ENCODE measurements at regions not wholly inside any gene's neighbourhood (a gene's known extent, or its start where the extent isn't known, plus 50 kb on each side); places are given as distances from the start of the nearest gene placed in this dataset.

GRCh38 chr2:71971493-71971892 is 176.2 kb downstream of the CYP26B1 start:
- no peak overlapping the region for H3K4me3 Mint-ChIP-seq

GRCh38 chr2:71965530-71965929 is 182.1 kb downstream of the CYP26B1 start:
- H2AFZ ChIP-seq (replicated peaks), result no peak overlapping the region
- H3K79me2 ChIP-seq (ENCODE audit: low read depth), result no peaks in the 10 kb centered on the region
- H3K36me3 ChIP-seq, result no peaks in the 10 kb centered on the region
- no peaks in the 10 kb centered on the region for H3F3A ChIP-seq (ENCODE audit: low read depth)
- no peak overlapping the region for H3K4me3 Mint-ChIP-seq
- peaks cover 4% of the 10 kb centered on the region for H3K4me1 ChIP-seq
- no peak overlapping the region for H3K4me3 ChIP-seq
- H3K9me3 ChIP-seq (ENCODE audit: low read depth), result no peaks in the 10 kb centered on the region
- no peak overlapping the region for H3K27ac Mint-ChIP-seq
- TF ChIP-seq EZH2phosphoT487 (IDR thresholded peaks at IDR 0.05) (no peak), CTCF (IDR thresholded peaks at IDR 0.05) (no peak), EZH2 (IDR thresholded peaks at IDR 0.05) (no peak)
- H3K4me1 Mint-ChIP-seq, result no peaks in the 10 kb centered on the region
- H3K4me2 ChIP-seq, result no peak overlapping the region
- H3K27me3 ChIP-seq, result no peaks in the 10 kb centered on the region
- no peaks in the 10 kb centered on the region for H3K9me3 Mint-ChIP-seq
- H3K9ac ChIP-seq, result no peak overlapping the region
- H4K20me1 ChIP-seq (ENCODE audit: low read depth), result no peaks in the 10 kb centered on the region
- no peak overlapping the region for H3K27ac ChIP-seq
- H3K27me3 Mint-ChIP-seq (ENCODE audit: insufficient read depth, low read depth), result peaks cover 6% of the 10 kb centered on the region
- no peaks in the 10 kb centered on the region for H3K36me3 Mint-ChIP-seq
- DNase-seq (ENCODE audit: low spot score), result no peak

More at GRCh38 chr2:71971493-71971892, 176.2 kb downstream of the CYP26B1 start:
- Histone ChIP-seq H3K4me2 (no peak overlapping the region), H3K4me1 (no peaks in the 10 kb centered on the region), H3K36me3 (no peaks in the 10 kb centered on the region), H3K9ac (no peak overlapping the region), H3K9me3 (ENCODE audit: low read depth) (no peaks in the 10 kb centered on the region), H4K20me1 (ENCODE audit: low read depth) (no peaks in the 10 kb centered on the region), H3F3A (ENCODE audit: low read depth) (no peaks in the 10 kb centered on the region), H3K79me2 (ENCODE audit: low read depth) (no peaks in the 10 kb centered on the region), H2AFZ (replicated peaks) (no peak overlapping the region), H3K27me3 (no peaks in the 10 kb centered on the region), H3K4me3 (no peak overlapping the region), H3K27ac (no peak overlapping the region)
- TF ChIP-seq CTCF (IDR thresholded peaks at IDR 0.05) (no peak), EZH2phosphoT487 (IDR thresholded peaks at IDR 0.05) (no peak), EZH2 (IDR thresholded peaks at IDR 0.05) (no peak)
- H3K27me3 Mint-ChIP-seq (ENCODE audit: insufficient read depth, low read depth), result peaks cover 9% of the 10 kb centered on the region
- DNase-seq (ENCODE audit: low spot score), result no peak
- no peaks in the 10 kb centered on the region for H3K9me3 Mint-ChIP-seq
- H3K27ac Mint-ChIP-seq, result no peak overlapping the region
- no peaks in the 10 kb centered on the region for H3K36me3 Mint-ChIP-seq
- no peaks in the 10 kb centered on the region for H3K4me1 Mint-ChIP-seq

- Histone ChIP-seq H4K20me1 (ENCODE audit: low read depth) (no peaks in the 10 kb centered on the region), H3K9me3 (ENCODE audit: low read depth) (peaks cover 7% of the 10 kb centered on the region), H3K27me3 (no peaks in the 10 kb centered on the region), H3K9ac (no peak overlapping the region), H3K4me3 (no peak overlapping the region), H3K4me2 (no peak overlapping the region), H3F3A (ENCODE audit: low read depth) (no peaks in the 10 kb centered on the region), H3K36me3 (no peaks in the 10 kb centered on the region), H2AFZ (replicated peaks) (peak overlapping the region; percentile 20), H3K4me1 (peaks cover 4% of the 10 kb centered on the region), H3K27ac (no peak overlapping the region), H3K79me2 (ENCODE audit: low read depth) (no peaks in the 10 kb centered on the region)
- no peak for DNase-seq (ENCODE audit: low spot score)
- no peaks in the 10 kb centered on the region for H3K36me3 Mint-ChIP-seq
- peaks cover 7% of the 10 kb centered on the region for H3K9me3 Mint-ChIP-seq
- no peak overlapping the region for H3K4me3 Mint-ChIP-seq
- H3K27ac Mint-ChIP-seq, result no peak overlapping the region
- H3K27me3 Mint-ChIP-seq (ENCODE audit: insufficient read depth, low read depth), result peaks cover 4% of the 10 kb centered on the region
- no peak for TF ChIP-seq CTCF (IDR thresholded peaks at IDR 0.05)
- TF ChIP-seq EZH2 (IDR thresholded peaks at IDR 0.05), result no peak
- no peak for TF ChIP-seq EZH2phosphoT487 (IDR thresholded peaks at IDR 0.05)
- no peaks in the 10 kb centered on the region for H3K4me1 Mint-ChIP-seq
Measured at GRCh38 chr2:71962911-71963694, 184.6 kb downstream of the CYP26B1 start.

Data from neural progenitor cell (in vitro differentiated cells).